B cell (primary cell): ENCODE measurements at regions not wholly inside any gene's neighbourhood (a gene's known extent, or its start where the extent isn't known, plus 50 kb on each side); places are given as distances from the start of the nearest gene placed in this dataset.

Experiments used
- ATAC-seq: fragments of 200-7000 bp; cut with Tn5 transposase; one replicate; pipeline ENCODE4 v1.10.0; 2021; ENCODE audit warnings: low read depth, mild to moderate bottlenecking, moderate number of reproducible peaks, moderate library complexity
- CTCF ChIA-PET: fragments of 350-600 bp; sonication (Branson Sonifier 250); formaldehyde crosslinking; loops from one replicate; lab custom pipeline; 2021; ENCODE audit warnings: antibody characterized with exemption, inconsistent platforms; lab: Charles Lee
- POLR2A ChIA-PET: fragments of 350-600 bp; sonication (Branson Sonifier 250); formaldehyde crosslinking; loops from one replicate; lab custom pipeline; 2021; ENCODE audit warnings: antibody characterized with exemption; lab: Charles Lee
- DNase-seq: peaks from one replicate; pipeline ENCODE4 v3.0.0; 2013
- H2AFZ ChIP-seq: 2 replicates; pipeline ENCODE4 v1.6.1; 2012; ENCODE audit warnings: mild to moderate bottlenecking, low read depth, low read length; ENCODE audit not compliant: insufficient read depth, poor library complexity, severe bottlenecking
- H3K27ac ChIP-seq, 2 donors: 1 replicate in 1 of 2; 2 replicates in 1 of 2; pipeline ENCODE4 v1.5.1; 2012 to 2013; ENCODE audit warnings: low read length in 2 of 2, mild to moderate bottlenecking in 2 of 2, moderate library complexity in 1 of 2
- H3K27me3 ChIP-seq, 4 experiments: fragments of 200-600 bp in 1 of 4; sonication (generic) in 1 of 4; replicated peaks in 1 of 4; 1 replicate in 2 of 4; 2 replicates in 2 of 4; pipeline versions ENCODE4 v1.6.1 to v1.7.0; 2013 to 2016; ENCODE audit warnings: low read length in 3 of 4, mild to moderate bottlenecking in 2 of 4, mixed read lengths in 1 of 4, moderate library complexity in 1 of 4; ENCODE audit not compliant: insufficient read depth in 4 of 4, control insufficient read depth in 3 of 4; ENCODE audit errors: control extremely low read depth in 1 of 4
- H3K36me3 ChIP-seq, 2 experiments: replicated peaks in 1 of 2; 1 replicate in 1 of 2; 2 replicates in 1 of 2; pipeline versions ENCODE4 v1.6.1 to v1.7.1; 2013; ENCODE audit warnings: low read length in 1 of 2; ENCODE audit not compliant: insufficient read depth in 2 of 2, control insufficient read depth in 1 of 2; ENCODE audit errors: control extremely low read depth in 1 of 2, extremely low read depth in 1 of 2
- H3K4me1 ChIP-seq, 2 donors: fragments of 200-600 bp in 1 of 2; sonication (generic) in 1 of 2; 1 replicate in 1 of 2; 2 replicates in 1 of 2; pipeline versions ENCODE4 v1.5.1 to v1.6.1; 2013 to 2017; ENCODE audit warnings: low read length in 2 of 2; ENCODE audit not compliant: control insufficient read depth in 2 of 2, insufficient read depth in 2 of 2
- H3K4me2 ChIP-seq: replicated peaks from 2 replicates; pipeline ENCODE3; 2012; ENCODE audit warnings: mild to moderate bottlenecking, low read depth, low read length; ENCODE audit not compliant: poor library complexity, severe bottlenecking
- H3K4me3 ChIP-seq, 5 experiments: fragments of 200-600 bp in 1 of 5; sonication (generic) in 1 of 5; 1 replicate in 3 of 5; 2 replicates in 2 of 5; pipeline versions ENCODE4 v1.5.1 to v1.7.0; 2011 to 2016; ENCODE audit warnings: low read length in 4 of 5, mild to moderate bottlenecking in 4 of 5, low read depth in 2 of 5, control low read depth in 1 of 5, moderate library complexity in 1 of 5; ENCODE audit not compliant: insufficient read depth in 1 of 5; ENCODE audit errors: control extremely low read depth in 1 of 5, extremely low read depth in 1 of 5
- H3K79me2 ChIP-seq: fragments of 200-600 bp; sonication (generic); one replicate; pipeline ENCODE4 v1.6.0; 2016; ENCODE audit warnings: low read length; ENCODE audit not compliant: control insufficient read depth, insufficient read depth
- H3K9ac ChIP-seq: fragments of 200-600 bp; sonication (generic); 2 replicates; pipeline ENCODE4 v1.6.1; 2017; ENCODE audit warnings: mild to moderate bottlenecking, low read length, moderate library complexity
- H3K9me3 ChIP-seq, 3 donors: one replicate each; pipeline versions ENCODE4 v1.6.1 to v1.7.1; 2013; ENCODE audit warnings: low read length in 2 of 3; ENCODE audit not compliant: control insufficient read depth in 2 of 3, insufficient read depth in 1 of 3; ENCODE audit errors: control extremely low read depth in 1 of 3
- H4K20me1 ChIP-seq: 2 replicates; pipeline ENCODE4 v1.6.0; 2012; ENCODE audit warnings: mild to moderate bottlenecking, low read length; ENCODE audit not compliant: insufficient read depth, control insufficient read depth, poor library complexity, severe bottlenecking
- H3K27ac Mint-ChIP-seq: one replicate; pipeline ENCODE4 v1.8.0; 2021; ENCODE audit warnings: mixed read lengths
- H3K27me3 Mint-ChIP-seq: one replicate; pipeline ENCODE4 v1.8.0; 2021; ENCODE audit warnings: mixed read lengths
- H3K4me1 Mint-ChIP-seq: one replicate; pipeline ENCODE4 v1.8.0; 2021; ENCODE audit warnings: mixed read lengths
- H3K4me3 Mint-ChIP-seq: one replicate; pipeline ENCODE4 v1.8.0; 2021; ENCODE audit warnings: mixed read lengths
- H3K9me3 Mint-ChIP-seq: one replicate; pipeline ENCODE4 v1.8.0; 2022; ENCODE audit warnings: mixed read lengths; ENCODE audit not compliant: insufficient read depth
- EZH2 ChIP-seq: IDR thresholded peaks from 2 replicates; pipeline ENCODE4 v1.6.1; 2012; ENCODE audit warnings: borderline replicate concordance, low read depth, mild to moderate bottlenecking, moderate library complexity, low read length; ENCODE audit not compliant: insufficient read depth, poor library complexity, severe bottlenecking
- WGBS: methylation state at CpG from one replicate; pipeline ENCODE4 v1.1.5; 2013; ENCODE audit warnings: missing lambda C conversion rate; ENCODE audit not compliant: insufficient coverage; 5-methylcytosine and 5-hydroxymethylcytosine counted together
- intact Hi-C: fragments of 100-400 bp; cut with micrococcal nuclease; formaldehyde crosslinking; loops from one replicate; pipeline ENCODE4 v1.10.0; 2022
- TF ChIP-seq, protein P1 (sequence below): fragments of 200-600 bp; IDR thresholded peaks from one replicate; pipeline ENCODE4 v1.8.0; 2022; ENCODE audit warnings: antibody characterized with exemption, mild to moderate bottlenecking

DNA sequence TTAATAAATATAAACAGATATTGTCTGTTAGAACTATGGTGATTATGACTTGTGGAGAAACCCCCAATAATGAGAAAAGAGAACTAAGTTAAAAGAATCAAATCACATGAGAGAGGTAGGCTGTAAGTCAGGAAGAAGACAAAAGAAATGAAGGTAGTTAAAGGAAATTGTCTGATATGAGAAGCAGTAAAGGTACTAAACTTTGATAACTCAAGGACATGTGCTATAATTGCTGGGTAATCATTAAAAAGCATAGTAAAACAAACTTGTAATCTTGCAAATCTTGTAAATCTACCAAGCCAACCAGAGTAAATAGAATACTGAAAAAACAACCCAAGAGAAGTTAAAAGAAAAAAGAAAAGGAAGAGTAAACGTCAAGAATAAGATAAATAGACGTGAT lies 207.0 kb upstream of the CTNND2 start:
- Histone ChIP-seq H3K4me1 (no peaks in the 10 kb centered on the region), H3K27me3 (no peaks in the 10 kb centered on the region), H3K36me3 (no peaks in the 10 kb centered on the region), H3K4me3 (no peak overlapping the region), H4K20me1 (no peaks in the 10 kb centered on the region), H3K27ac (no peak overlapping the region), H3K9ac (no peak overlapping the region), H3K4me2 (no peak overlapping the region), H2AFZ (no peak overlapping the region), H3K79me2 (no peaks in the 10 kb centered on the region), H3K9me3 (no peaks in the 10 kb centered on the region)
- ChIA-PET POLR2A (no interaction called here), CTCF (no interaction called here)
- Mint-ChIP-seq H3K27me3 (no peaks in the 10 kb centered on the region), H3K27ac (no peak overlapping the region), H3K9me3 (peaks cover 9% of the 10 kb centered on the region), H3K4me3 (no peak overlapping the region), H3K4me1 (no peaks in the 10 kb centered on the region)
- no peak for TF ChIP-seq EZH2
- TF ChIP-seq, protein P1, sequence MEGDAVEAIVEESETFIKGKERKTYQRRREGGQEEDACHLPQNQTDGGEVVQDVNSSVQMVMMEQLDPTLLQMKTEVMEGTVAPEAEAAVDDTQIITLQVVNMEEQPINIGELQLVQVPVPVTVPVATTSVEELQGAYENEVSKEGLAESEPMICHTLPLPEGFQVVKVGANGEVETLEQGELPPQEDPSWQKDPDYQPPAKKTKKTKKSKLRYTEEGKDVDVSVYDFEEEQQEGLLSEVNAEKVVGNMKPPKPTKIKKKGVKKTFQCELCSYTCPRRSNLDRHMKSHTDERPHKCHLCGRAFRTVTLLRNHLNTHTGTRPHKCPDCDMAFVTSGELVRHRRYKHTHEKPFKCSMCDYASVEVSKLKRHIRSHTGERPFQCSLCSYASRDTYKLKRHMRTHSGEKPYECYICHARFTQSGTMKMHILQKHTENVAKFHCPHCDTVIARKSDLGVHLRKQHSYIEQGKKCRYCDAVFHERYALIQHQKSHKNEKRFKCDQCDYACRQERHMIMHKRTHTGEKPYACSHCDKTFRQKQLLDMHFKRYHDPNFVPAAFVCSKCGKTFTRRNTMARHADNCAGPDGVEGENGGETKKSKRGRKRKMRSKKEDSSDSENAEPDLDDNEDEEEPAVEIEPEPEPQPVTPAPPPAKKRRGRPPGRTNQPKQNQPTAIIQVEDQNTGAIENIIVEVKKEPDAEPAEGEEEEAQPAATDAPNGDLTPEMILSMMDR, result no peak
- DNase-seq (no peak), ATAC-seq (no peak)
- intact Hi-C loops, result no loop called here
- no CpG with 5 or more reads among the region's 2 CpGs for WGBS

GRCh38 chr5:12110629-12111028 lies 206.4 kb upstream of the CTNND2 start:
- ChIA-PET POLR2A (no interaction called here), CTCF (no interaction called here)
- no peak overlapping the region for H3K4me3 ChIP-seq
- intact Hi-C loops, result no loop called here
- Mint-ChIP-seq H3K4me3 (no peak overlapping the region), H3K27me3 (no peaks in the 10 kb centered on the region), H3K9me3 (peaks cover 8% of the 10 kb centered on the region), H3K27ac (no peak overlapping the region), H3K4me1 (no peaks in the 10 kb centered on the region)
- H3K79me2 ChIP-seq, result no peaks in the 10 kb centered on the region
- no peaks in the 10 kb centered on the region for H3K9me3 ChIP-seq
- no peak overlapping the region for H2AFZ ChIP-seq
- H3K4me2 ChIP-seq, result no peak overlapping the region
- H4K20me1 ChIP-seq, result no peaks in the 10 kb centered on the region
- DNase-seq, result no peak
- no peak overlapping the region for H3K27ac ChIP-seq
- TF ChIP-seq, protein P1, result no peak
- no peak for TF ChIP-seq EZH2
- no peak overlapping the region for H3K9ac ChIP-seq
- H3K36me3 ChIP-seq, result no peaks in the 10 kb centered on the region
- H3K27me3 ChIP-seq, result no peaks in the 10 kb centered on the region
- no CpG with 5 or more reads among the region's 3 CpGs for WGBS
- no peak for ATAC-seq
- H3K4me1 ChIP-seq, result no peaks in the 10 kb centered on the region
